HG03469 (cell line): ENCODE measurements at regions not wholly inside any gene's neighbourhood (a gene's known extent, or its start where the extent isn't known, plus 50 kb on each side); places are given as distances from the start of the nearest gene placed in this dataset.
"Not testable (repeated sequence)": the region's sequence is repeated elsewhere in the genome, so short reads cannot be mapped to it uniquely, and the experiment has no call there.

Source experiments
- ATAC-seq: cut with Tn5 transposase; IDR thresholded peaks from one replicate; pipeline ENCODE4 v1.9.1; 2021; ENCODE audit warnings: mild to moderate bottlenecking, moderate library complexity, moderate number of reproducible peaks; ENCODE audit not compliant: unreplicated experiment

- no peak for ATAC-seq
Observed at GRCh38 chr4:118586357-118586790, 98.8 kb upstream of the METTL14 start.

- no peak for ATAC-seq
Observed at GRCh38 chr4:118587116-118587831, 97.9 kb upstream of the METTL14 start.

GRCh38 chr4:118587946-118588345 is 97.2 kb upstream of the METTL14 start:
- no peak for ATAC-seq

GRCh38 chr4:118589471-118590055 is 95.6 kb upstream of the METTL14 start:
- ATAC-seq, result no peak

- ATAC-seq, result peak; percentile 95
Observed at GRCh38 chr4:118591339-118592046, 93.7 kb upstream of the METTL14 start.

GRCh38 chr4:118592289-118592688 is 92.9 kb upstream of the METTL14 start:
- not testable (repeated sequence) for ATAC-seq

- not testable (repeated sequence) for ATAC-seq
Observed at GRCh38 chr4:118595883-118596282, 89.3 kb upstream of the METTL14 start.

GRCh38 chr4:118625097-118625496 is 60.1 kb upstream of the METTL14 start:
- not testable (repeated sequence) for ATAC-seq

- not testable (repeated sequence) for ATAC-seq
Observed at GRCh38 chr4:118629697-118630096, 55.5 kb upstream of the METTL14 start.

- not testable (repeated sequence) for ATAC-seq
Observed at GRCh38 chr4:118630897-118631296, 54.3 kb upstream of the METTL14 start.

GRCh38 chr4:118631321-118632050 is 53.7 kb upstream of the METTL14 start:
- ATAC-seq, result not testable (repeated sequence)

GRCh38 chr4:118633476-118633875 is 51.7 kb upstream of the METTL14 start:
- ATAC-seq, result not testable (repeated sequence)

- ATAC-seq, result not testable (repeated sequence)
Observed at GRCh38 chr4:118634126-118634875, 50.9 kb upstream of the METTL14 start.
